IMR-90 (cell line): ENCODE measurements at regions not wholly inside any gene's neighbourhood (a gene's known extent, or its start where the extent isn't known, plus 50 kb on each side); places are given as distances from the start of the nearest gene placed in this dataset.
A peak's percentile ranks its signal among the peaks of the same experiment; 100 is the strongest.

Experiments used
- ATAC-seq: fragments of 200-7000 bp; cut with Tn5 transposase; 2 replicates; pipeline ENCODE4 v1.9.1; 2020; ENCODE audit warnings: low read depth, mild to moderate bottlenecking, moderate library complexity
- BruUV-seq: library from RNA; stranded (reverse); fragments of 400-500 nt; replicated peaks from 2 replicates; lab custom pipeline; 2021; lab: Mats Ljungman, UMichigan
- CTCF ChIA-PET: fragments of 300-600 bp; formaldehyde crosslinking; extraction: SDS; loops from one replicate; lab custom pipeline; 2021; ENCODE audit warnings: antibody characterized with exemption; lab: Yijun Ruan, JAX
- POLR2A ChIA-PET: fragments of 300-600 bp; sonication (Branson Sonifier 250); formaldehyde crosslinking; loops from one replicate; lab custom pipeline; 2022; ENCODE audit warnings: antibody characterized with exemption; ENCODE audit not compliant: unreplicated experiment; lab: Charles Lee
- DNase-seq: peaks from one replicate; pipeline ENCODE4 v3.0.0; 2013
- H2AFZ ChIP-seq: replicated peaks from 2 replicates; pipeline ENCODE3; 2013; ENCODE audit warnings: low read length, mild to moderate bottlenecking; ENCODE audit not compliant: poor library complexity
- H2AK5ac ChIP-seq: 2 replicates; pipeline ENCODE4 v1.6.1; 2013; ENCODE audit warnings: low read depth, low read length, inconsistent platforms
- H2AK9ac ChIP-seq: replicated peaks from 2 replicates; pipeline ENCODE3; 2013; ENCODE audit warnings: mild to moderate bottlenecking, low read depth, low read length, moderate library complexity; ENCODE audit not compliant: poor library complexity
- H2BK120ac ChIP-seq: 2 replicates; pipeline ENCODE4 v1.6.1; 2013; ENCODE audit warnings: low read depth, low read length, inconsistent platforms
- H2BK15ac ChIP-seq: 3 replicates; pipeline ENCODE4 v1.6.1; 2013; ENCODE audit warnings: low read depth, low read length, inconsistent platforms
- H2BK20ac ChIP-seq: 2 replicates; pipeline ENCODE4 v1.6.1; 2013; ENCODE audit warnings: low read depth, mild to moderate bottlenecking, inconsistent platforms, low read length, moderate library complexity
- H2BK5ac ChIP-seq: 2 replicates; pipeline ENCODE4 v1.6.1; 2013; ENCODE audit warnings: mild to moderate bottlenecking, low read depth, low read length, inconsistent platforms; ENCODE audit not compliant: poor library complexity, severe bottlenecking
- H3K14ac ChIP-seq: replicated peaks from 2 replicates; pipeline ENCODE4 v1.6.1; 2013; ENCODE audit warnings: low read depth, low read length, inconsistent platforms
- H3K18ac ChIP-seq: 2 replicates; pipeline ENCODE4 v1.6.1; 2013; ENCODE audit warnings: low read depth, low read length, control low read depth
- H3K23ac ChIP-seq: 2 replicates; pipeline ENCODE4 v1.6.1; 2013; ENCODE audit warnings: low read depth, low read length, inconsistent platforms
- H3K27ac ChIP-seq: 2 replicates; pipeline ENCODE4 v1.5.1; 2013; ENCODE audit warnings: mild to moderate bottlenecking, control low read depth, low read length; ENCODE audit not compliant: insufficient read depth
- H3K27me3 ChIP-seq: 2 replicates; pipeline ENCODE4 v1.6.1; 2013; ENCODE audit warnings: low read length; ENCODE audit not compliant: control insufficient read depth, insufficient read depth
- H3K36me3 ChIP-seq: 2 replicates; pipeline ENCODE4 v1.6.1; 2013; ENCODE audit warnings: low read length, mixed read lengths; ENCODE audit not compliant: control insufficient read depth, insufficient read depth
- H3K4ac ChIP-seq: 2 replicates; pipeline ENCODE4 v1.6.1; 2013; ENCODE audit warnings: low read depth, low read length, inconsistent platforms
- H3K4me1 ChIP-seq: 2 replicates; pipeline ENCODE4 v1.6.1; 2013; ENCODE audit warnings: low read length, mixed read lengths; ENCODE audit not compliant: control insufficient read depth, insufficient read depth
- H3K4me2 ChIP-seq: 2 replicates; pipeline ENCODE4 v1.6.1; 2013; ENCODE audit warnings: low read depth, mild to moderate bottlenecking, control low read depth, low read length, moderate library complexity
- H3K4me3 ChIP-seq: 2 replicates; pipeline ENCODE4 v1.5.1; 2013; ENCODE audit warnings: low read depth, mild to moderate bottlenecking, control low read depth, low read length, moderate library complexity; ENCODE audit not compliant: insufficient read depth
- H3K56ac ChIP-seq: 2 replicates; pipeline ENCODE4 v1.6.1; 2013; ENCODE audit warnings: low read length, inconsistent platforms; ENCODE audit not compliant: insufficient read depth; ENCODE audit errors: extremely low read depth
- H3K79me1 ChIP-seq, 2 experiments: 2 replicates each; pipeline ENCODE4 v1.6.1; 2013; ENCODE audit warnings: low read length in 2 of 2, inconsistent platforms in 1 of 2, low read depth in 1 of 2
- H3K9ac ChIP-seq: 2 replicates; pipeline ENCODE4 v1.6.1; 2013; ENCODE audit warnings: low read depth, low read length, control low read depth
- H3K9me1 ChIP-seq: 2 replicates; pipeline ENCODE4 v1.6.1; 2013; ENCODE audit warnings: low read length, inconsistent platforms; ENCODE audit not compliant: insufficient read depth
- H3K9me3 ChIP-seq: 2 replicates; pipeline ENCODE4 v1.6.1; 2013; ENCODE audit warnings: low read length; ENCODE audit not compliant: control insufficient read depth, insufficient read depth
- H4K20me1 ChIP-seq: 2 replicates; pipeline ENCODE4 v1.6.1; 2013; ENCODE audit warnings: low read length, inconsistent platforms; ENCODE audit not compliant: insufficient read depth
- H4K5ac ChIP-seq: 2 replicates; pipeline ENCODE4 v1.6.1; 2013; ENCODE audit warnings: mild to moderate bottlenecking, low read depth, low read length, control low read depth
- H4K8ac ChIP-seq, 2 experiments: 2 replicates each; pipeline ENCODE4 v1.6.1; 2013; ENCODE audit warnings: low read depth in 2 of 2, low read length in 2 of 2, control low read depth in 1 of 2, inconsistent platforms in 1 of 2
- H4K91ac ChIP-seq: 2 replicates; pipeline ENCODE4 v1.6.1; 2013; ENCODE audit warnings: low read depth, low read length, inconsistent platforms; ENCODE audit not compliant: insufficient read depth
- CHD1 ChIP-seq: IDR thresholded peaks from 2 replicates; pipeline ENCODE4 v1.6.1; 2012; ENCODE audit warnings: low read depth, low read length, improper control_type of control experiment
- FOS ChIP-seq: fragments of 150-350 bp; IDR thresholded peaks from 2 replicates; pipeline ENCODE4 v1.6.1; 2016; ENCODE audit warnings: low read depth, low read length
- MAFK ChIP-seq: IDR thresholded peaks from 2 replicates; pipeline ENCODE4 v1.6.1; 2012; ENCODE audit warnings: low read depth, low read length, improper control_type of control experiment
- MXI1 ChIP-seq: IDR thresholded peaks from 2 replicates; pipeline ENCODE4 v1.6.1; 2012; ENCODE audit warnings: low read depth, mild to moderate bottlenecking, low read length, moderate library complexity, borderline replicate concordance
- RCOR1 ChIP-seq: IDR thresholded peaks from 2 replicates; pipeline ENCODE4 v1.6.1; 2012; ENCODE audit warnings: mild to moderate bottlenecking, low read length, improper control_type of control experiment; ENCODE audit not compliant: insufficient replicate concordance
- RFX5 ChIP-seq: IDR thresholded peaks from 2 replicates; pipeline ENCODE4 v1.8.0; 2012; ENCODE audit warnings: low read depth, mild to moderate bottlenecking, low read length, moderate library complexity
- WGBS, 2 experiments: methylation state at CpG; one replicate each; pipeline versions ENCODE4 v1.1.5 to v1.1.7; 2013; ENCODE audit warnings: missing lambda C conversion rate in 2 of 2; ENCODE audit not compliant: insufficient read length in 1 of 2; ENCODE audit errors: extremely low coverage in 2 of 2; 5-methylcytosine and 5-hydroxymethylcytosine counted together
- dilution Hi-C: fragments of 300-500 bp; cut with HindIII; formaldehyde crosslinking; loops from one replicate; pipeline ENCODE4 v1.14.3; 2018; ENCODE audit warnings: low sequenced_read_pairs; ENCODE audit not compliant: unreplicated experiment
- in situ Hi-C: fragments of 300-500 bp; cut with MboI; formaldehyde crosslinking; loops from 3 replicates; pipeline ENCODE4 v1.14.3; 2019; ENCODE audit warnings: low sequenced_read_pairs, inconsistent platforms, mixed read lengths
- intact Hi-C: fragments of 100-400 bp; cut with micrococcal nuclease; formaldehyde crosslinking; loops from 2 replicates; pipeline ENCODE4 v1.10.0; 2022

DNA sequence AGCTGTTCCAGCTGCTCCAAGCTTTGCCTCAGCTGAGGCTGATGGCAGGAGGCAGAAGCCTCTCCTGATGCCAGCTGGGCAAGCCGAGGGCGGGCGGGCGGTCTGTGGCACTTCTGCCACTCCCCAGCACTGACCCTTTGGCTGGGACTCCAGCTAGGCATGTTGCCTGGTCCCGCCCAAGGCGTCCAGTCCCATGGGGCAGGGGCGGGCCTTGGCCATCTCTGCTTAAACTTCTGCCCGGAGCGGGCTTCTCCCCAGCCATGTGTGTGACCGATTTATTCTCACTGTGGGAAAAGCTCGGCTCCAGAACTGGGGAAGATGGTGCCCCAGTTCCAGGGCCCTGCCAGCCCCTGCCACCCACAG is 349.1 kb downstream of the SEC14L1 start:
- DNase-seq (no peak), ATAC-seq (peak; percentile 46)
- peaks cover 81% of the 10 kb centered on the region for H4K20me1 ChIP-seq
- H3K9ac ChIP-seq, result no peak overlapping the region
- dilution Hi-C loops (no loop called here), intact Hi-C loops (no loop called here), in situ Hi-C loops (loop anchor here (5.0 kb wide), 1 partner anchor 63 kb away; no protein-coding TSS in a partner anchor)
- H3K4me3 ChIP-seq, result no peak overlapping the region
- peaks cover 79% of the 10 kb centered on the region for H3K36me3 ChIP-seq
- no peaks in the 10 kb centered on the region for H3K9me3 ChIP-seq
- no peak overlapping the region for H3K27ac ChIP-seq
- POLR2A ChIA-PET, result no interaction called here
- H3K4me1 ChIP-seq, result peaks cover 3% of the 10 kb centered on the region; the same call in 1 of the 2 replicates
- H3K18ac ChIP-seq, result no peak overlapping the region
- H3K9me1 ChIP-seq, result peaks cover 13% of the 10 kb centered on the region
- BruUV-seq, result no TSS peak
- H2BK20ac ChIP-seq, result no peak overlapping the region
- no peak overlapping the region for H3K4me2 ChIP-seq
- TF ChIP-seq MAFK (no peak), RCOR1 (no peak), CHD1 (no peak), FOS (no peak), MXI1 (no peak), RFX5 (no peak)
- H3K56ac ChIP-seq, result no peak overlapping the region
- no peaks in the 10 kb centered on the region for H3K27me3 ChIP-seq
- H2BK5ac ChIP-seq, result no peak overlapping the region
- no peak overlapping the region for H2BK15ac ChIP-seq
- H3K23ac ChIP-seq, result no peak overlapping the region
- no peak overlapping the region for H2BK120ac ChIP-seq
- CTCF ChIA-PET, result no interaction called here
- WGBS, 2 experiments, result 89% methylated on average over 4 of the region's 11 CpGs; no CpG with 5 or more reads in 1 of the 2 experiments
- no peak overlapping the region for H4K91ac ChIP-seq
- no peak overlapping the region for H3K4ac ChIP-seq
- no peak overlapping the region for H3K14ac ChIP-seq
- H2AFZ ChIP-seq, result no peak overlapping the region
- H3K79me1 ChIP-seq, result peaks cover 16 to 78% of the 10 kb centered on the region in 2 experiments
- peak overlapping the region; percentile 37 for H2AK9ac ChIP-seq
- no peak overlapping the region for H2AK5ac ChIP-seq
- no peak overlapping the region for H4K8ac ChIP-seq
- H4K5ac ChIP-seq, result no peak overlapping the region
